ENCODE measurements at regions not wholly inside any gene's neighbourhood (a gene's known extent, or its start where the extent isn't known, plus 50 kb on each side); places are given as distances from the start of the nearest gene placed in this dataset.

DNA sequence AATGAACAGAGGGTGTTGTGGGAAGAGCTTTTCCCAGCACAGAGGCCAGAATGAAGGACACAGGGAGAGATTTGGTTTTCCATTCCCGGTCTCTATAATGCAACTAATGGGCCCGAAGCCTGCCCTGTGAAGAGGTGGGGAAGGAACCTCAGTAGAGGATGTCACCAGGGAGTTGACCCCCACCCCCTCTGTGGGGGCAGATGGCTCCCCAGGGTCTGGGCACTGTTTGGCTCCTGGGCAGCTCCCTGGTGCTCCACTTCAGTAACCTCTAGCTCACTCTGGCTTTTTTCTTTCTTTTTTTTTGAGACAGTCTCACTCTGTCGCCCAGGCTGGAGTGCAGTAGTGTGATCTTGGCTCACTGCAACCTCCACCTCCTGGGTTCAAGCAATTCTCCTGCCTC lies 109.1 kb upstream of the DLG1 start:
- H3K27me3 ChIP-seq (replicated peaks in 1 of 4; ENCODE audit: control insufficient read depth in 3 of 4, extremely low read depth in 1 of 4, insufficient read depth in 3 of 4, low read length in 3 of 4): no peaks in the 10 kb centered on the region
- no peaks in the 10 kb centered on the region for H3K23me2 ChIP-seq (ENCODE audit: low read depth, low read length)
- no peak overlapping the region for H2AFZ ChIP-seq (ENCODE audit: low read length)
- peaks cover 12 to 23% of the 10 kb centered on the region in 2 experiments for H3K9me3 ChIP-seq (ENCODE audit: insufficient read depth in 2 of 2, low read depth in 1 of 2, low read length in 1 of 2)
- no peak overlapping the region for H2BK15ac ChIP-seq (ENCODE audit: low read length)
- H2BK20ac ChIP-seq (ENCODE audit: low read length): no peak overlapping the region
- H4K5ac ChIP-seq (ENCODE audit: insufficient read length, low read depth, low read length): no peak overlapping the region
- H3K4me2 ChIP-seq (ENCODE audit: insufficient read depth in 1 of 2, low read depth in 2 of 2, low read length in 2 of 2): no peak overlapping the region
- H3K4me3 ChIP-seq (ENCODE audit: extremely low read depth in 1 of 4, insufficient read depth in 2 of 4, low read depth in 3 of 4, low read length in 4 of 4): no peak overlapping the region
- H4K91ac ChIP-seq (replicated peaks; ENCODE audit: insufficient read length, low read length): no peak overlapping the region
- H3K36me3 ChIP-seq (ENCODE audit: control insufficient read depth in 2 of 4, insufficient read depth in 4 of 4, low read length in 3 of 4): peaks cover 0 to 3% (median 0%) of the 10 kb centered on the region in 4 experiments; a peak in 1 of 8 replicates
- no peak overlapping the region for H3K56ac ChIP-seq (replicated peaks; ENCODE audit: insufficient read length, low read depth, low read length)
- H3K79me2 ChIP-seq (ENCODE audit: control insufficient read depth in 1 of 2, insufficient read depth in 2 of 2, low read length in 2 of 2): no peaks in the 10 kb centered on the region
- H4K8ac ChIP-seq (ENCODE audit: extremely low read depth, insufficient read depth, low read length): no peak overlapping the region
- DNase-seq (ENCODE audit: low read depth in 1 of 2, low spot score in 2 of 2) (no peak), FAIRE-seq (no peak)
- ChIA-PET CTCF (ENCODE audit: partially characterized antibody) (interaction anchor here (1.2 to 2.0 kb wide), 7 partner anchors 27 to 429 kb away, joined by 3 to 5 read pairs (median 3); no protein-coding TSS in a partner anchor), POLR2A (ENCODE audit: partially characterized antibody) (interaction anchor here (0.6 to 1.8 kb wide), 2 partner anchors 9 to 16 kb away, joined by 3 to 5 read pairs; no protein-coding TSS in a partner anchor)
- no peak overlapping the region for H2AK5ac ChIP-seq (ENCODE audit: low read depth, low read length)
- 88% methylated on average over 3 of the region's 3 CpGs; no CpG with 5 or more reads in 1 of the 2 experiments for WGBS, 2 experiments (ENCODE audit: extremely low coverage in 1 of 2, insufficient coverage in 1 of 2, insufficient read length in 1 of 2, insufficient replicate concordance in 2 of 2, low coverage in 1 of 2, low lambda C conversion rate in 2 of 2, missing lambda C conversion rate in 1 of 2)
- H3K9ac ChIP-seq (replicated peaks in 1 of 4; ENCODE audit: extremely low read depth in 1 of 4, low read depth in 3 of 4, low read length in 3 of 4): no peak overlapping the region
- H2BK12ac ChIP-seq (ENCODE audit: low read depth, low read length): no peak overlapping the region
- H3K4me1 ChIP-seq (replicated peaks in 1 of 4; ENCODE audit: control insufficient read depth in 3 of 4, insufficient read depth in 4 of 4, low read length in 3 of 4): no peaks in the 10 kb centered on the region; a peak in 1 of 7 replicates
- H4K20me1 ChIP-seq (replicated peaks in 1 of 2; ENCODE audit: control insufficient read depth in 1 of 2, insufficient read depth in 2 of 2, low read length in 2 of 2): no peaks in the 10 kb centered on the region
- no peak overlapping the region for H3K23ac ChIP-seq (ENCODE audit: insufficient read length)
- no peak overlapping the region for H3K27ac ChIP-seq (ENCODE audit: low read depth, low read length)
- H2BK120ac ChIP-seq (replicated peaks; ENCODE audit: low read depth, low read length): no peak overlapping the region
- H2BK5ac ChIP-seq (ENCODE audit: low read depth, low read length): no peak overlapping the region
- no peak overlapping the region for H3K4ac ChIP-seq (replicated peaks; ENCODE audit: insufficient read length, low read depth, low read length)
- no peaks in the 10 kb centered on the region for H3K79me1 ChIP-seq (ENCODE audit: low read depth, low read length)
- no peak overlapping the region for H3K18ac ChIP-seq (ENCODE audit: extremely low read depth, low read length)
- H3K14ac ChIP-seq (ENCODE audit: insufficient read length): no peak overlapping the region
- no peak for TF ChIP-seq SIX5 (IDR thresholded peaks at IDR 0.05; ENCODE audit: low read depth, low read length)
- TF ChIP-seq CHD2 (IDR thresholded peaks at IDR 0.05; ENCODE audit: low read length): no peak

All from H1 (cell line).